Activated B cell treated with CpG ODN at 0.5 μM for 24 hours (primary cell): ENCODE measurements at regions not wholly inside any gene's neighbourhood (a gene's known extent, or its start where the extent isn't known, plus 50 kb on each side); places are given as distances from the start of the nearest gene placed in this dataset.

ENCODE experiments used
- ATAC-seq: fragments of 200-7000 bp; cut with Tn5 transposase; one replicate; pipeline ENCODE4 v1.10.0; 2021; ENCODE audit warnings: low read depth, mild to moderate bottlenecking, moderate library complexity
- CTCF ChIA-PET: fragments of 350-600 bp; sonication (Branson Sonifier 250); formaldehyde crosslinking; loops from one replicate; lab custom pipeline; 2021; ENCODE audit warnings: antibody characterized with exemption; lab: Charles Lee
- POLR2A ChIA-PET: fragments of 350-600 bp; sonication (Branson Sonifier 250); formaldehyde crosslinking; loops from one replicate; lab custom pipeline; 2021; ENCODE audit warnings: antibody characterized with exemption; lab: Charles Lee
- DNase-seq: peaks from one replicate; pipeline ENCODE4 v3.0.0; 2022
- H3K27ac Mint-ChIP-seq: one replicate; pipeline ENCODE4 v1.8.0; 2020; ENCODE audit warnings: mixed read lengths
- H3K27me3 Mint-ChIP-seq: one replicate; pipeline ENCODE4 v1.8.0; 2021; ENCODE audit warnings: mixed read lengths
- H3K36me3 Mint-ChIP-seq: one replicate; pipeline ENCODE4 v1.8.0; 2021; ENCODE audit warnings: low read depth, mixed read lengths
- H3K4me1 Mint-ChIP-seq: one replicate; pipeline ENCODE4 v1.8.0; 2021; ENCODE audit warnings: mixed read lengths
- H3K4me3 Mint-ChIP-seq: one replicate; pipeline ENCODE4 v1.8.0; 2020; ENCODE audit warnings: mild to moderate bottlenecking, mixed read lengths
- H3K9me3 Mint-ChIP-seq: one replicate; pipeline ENCODE4 v1.8.0; 2020; ENCODE audit warnings: mixed read lengths
- CTCF ChIP-seq: fragments of 200-600 bp; IDR thresholded peaks from one replicate; pipeline ENCODE4 v1.8.0; 2022; ENCODE audit warnings: antibody characterized with exemption, mild to moderate bottlenecking
- intact Hi-C: fragments of 100-400 bp; cut with micrococcal nuclease; formaldehyde crosslinking; loops from one replicate; pipeline ENCODE4 v1.15.1; 2024

DNA sequence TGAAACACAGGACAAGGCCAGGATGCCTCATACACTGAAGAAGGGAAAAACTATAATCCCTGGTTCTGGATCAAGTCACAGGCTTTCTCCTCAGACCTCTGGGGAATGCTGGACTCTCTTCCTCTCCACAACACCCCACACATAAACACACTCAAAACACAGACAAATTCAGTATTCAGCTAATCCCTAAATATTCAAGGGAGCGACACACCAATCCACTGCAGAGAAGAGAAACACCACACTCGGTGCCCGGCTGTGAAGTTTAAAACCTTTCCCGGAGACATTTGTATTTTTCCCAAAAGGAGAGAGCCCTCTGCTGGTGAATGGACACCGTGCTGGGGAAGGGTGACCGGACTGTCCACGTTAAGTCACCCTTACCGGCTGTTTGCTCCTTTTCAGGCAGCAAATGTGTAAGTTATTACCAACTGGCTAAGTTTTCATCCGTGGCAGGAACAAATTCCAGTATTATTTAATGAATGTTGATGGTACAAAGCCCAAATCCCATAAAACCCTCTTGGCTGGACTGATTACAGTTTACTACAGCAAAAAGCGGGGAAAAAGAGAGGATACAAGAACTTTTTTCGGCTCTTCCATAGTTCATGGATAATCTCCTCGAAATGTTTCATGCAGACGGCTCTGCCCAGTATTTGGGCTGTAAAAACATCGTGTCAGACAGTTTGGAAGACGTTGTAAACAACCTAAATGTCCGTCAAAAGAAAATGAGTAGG is 130.9 kb upstream of the SLC30A5 start:
- ChIA-PET CTCF (interaction anchor here (1.2 kb wide), 1 partner anchor 587 kb away, joined by 3 read pairs; no protein-coding TSS in a partner anchor), POLR2A (no interaction called here)
- DNase-seq (no peak), ATAC-seq (no peak)
- Mint-ChIP-seq H3K4me1 (peaks cover 4% of the 10 kb centered on the region), H3K9me3 (no peaks in the 10 kb centered on the region), H3K27ac (no peak overlapping the region), H3K27me3 (no peaks in the 10 kb centered on the region), H3K4me3 (no peak overlapping the region), H3K36me3 (no peaks in the 10 kb centered on the region)
- intact Hi-C loops, result loop anchor here (1.0 kb wide), 2 partner anchors 503 to 677 kb away; no protein-coding TSS in a partner anchor
- no peak for TF ChIP-seq CTCF

DNA sequence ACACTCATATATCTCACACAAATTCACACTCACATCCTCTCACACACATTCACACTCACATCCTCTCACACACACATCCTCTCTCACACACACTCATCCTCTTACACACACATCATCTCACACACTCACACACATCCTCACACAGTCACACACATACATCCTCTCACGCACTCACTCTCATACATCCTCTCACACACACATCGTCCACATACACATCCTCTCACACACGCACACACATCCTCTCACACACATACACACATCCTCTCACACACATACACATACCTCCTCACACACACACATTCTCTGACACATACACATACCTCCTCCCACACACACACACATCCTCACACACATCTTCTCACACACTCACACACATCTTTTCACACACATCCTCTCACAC is 129.1 kb upstream of the SLC30A5 start:
- no peak for ATAC-seq
- intact Hi-C loops, result no loop called here
- Mint-ChIP-seq H3K27ac (no peak overlapping the region), H3K4me1 (peaks cover 4% of the 10 kb centered on the region), H3K9me3 (no peaks in the 10 kb centered on the region), H3K4me3 (no peak overlapping the region), H3K36me3 (no peaks in the 10 kb centered on the region), H3K27me3 (peaks cover 4% of the 10 kb centered on the region)
- no peak for TF ChIP-seq CTCF
- CTCF ChIA-PET, result no interaction called here
- no peak for DNase-seq
- POLR2A ChIA-PET, result no interaction called here

DNA sequence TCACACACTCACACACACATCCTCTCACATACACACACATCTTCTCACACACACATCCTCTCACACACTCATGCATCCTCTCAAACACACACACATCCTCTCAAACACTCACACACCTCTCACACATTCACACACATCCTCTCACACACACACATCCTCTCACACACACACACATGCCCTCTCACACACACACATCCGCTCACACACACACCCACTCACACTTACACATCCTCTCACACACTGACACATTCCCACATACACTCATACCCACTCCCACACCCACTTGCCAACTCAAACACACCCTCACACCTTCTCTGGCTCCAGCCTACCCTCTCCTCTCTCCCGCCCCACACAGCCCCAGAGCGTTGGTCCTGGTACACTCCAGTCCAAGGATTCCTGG is 127.9 kb upstream of the SLC30A5 start:
- H3K27ac Mint-ChIP-seq, result no peak overlapping the region
- intact Hi-C loops, result no loop called here
- no peak for TF ChIP-seq CTCF
- ChIA-PET POLR2A (no interaction called here), CTCF (no interaction called here)
- no peaks in the 10 kb centered on the region for H3K36me3 Mint-ChIP-seq
- DNase-seq (no peak), ATAC-seq (no peak)
- no peak overlapping the region for H3K4me3 Mint-ChIP-seq
- H3K27me3 Mint-ChIP-seq, result peaks cover 11% of the 10 kb centered on the region
- no peaks in the 10 kb centered on the region for H3K9me3 Mint-ChIP-seq
- H3K4me1 Mint-ChIP-seq, result no peaks in the 10 kb centered on the region

GRCh38 chr5:68966596-68966995 is 127.2 kb upstream of the SLC30A5 start:
- Mint-ChIP-seq H3K36me3 (no peaks in the 10 kb centered on the region), H3K9me3 (no peaks in the 10 kb centered on the region), H3K27me3 (peaks cover 17% of the 10 kb centered on the region), H3K4me3 (no peak overlapping the region), H3K4me1 (no peaks in the 10 kb centered on the region), H3K27ac (no peak overlapping the region)
- ChIA-PET POLR2A (no interaction called here), CTCF (no interaction called here)
- no peak for TF ChIP-seq CTCF
- intact Hi-C loops, result no loop called here
- DNase-seq (no peak), ATAC-seq (no peak)

- H3K27me3 Mint-ChIP-seq, result peaks cover 28% of the 10 kb centered on the region
- H3K9me3 Mint-ChIP-seq, result no peaks in the 10 kb centered on the region
- ChIA-PET CTCF (no interaction called here), POLR2A (no interaction called here)
- DNase-seq (no peak), ATAC-seq (no peak)
- intact Hi-C loops, result no loop called here
- no peaks in the 10 kb centered on the region for H3K4me1 Mint-ChIP-seq
- H3K4me3 Mint-ChIP-seq, result no peak overlapping the region
- H3K27ac Mint-ChIP-seq, result no peak overlapping the region
- H3K36me3 Mint-ChIP-seq, result no peaks in the 10 kb centered on the region
- TF ChIP-seq CTCF, result no peak
Measured at GRCh38 chr5:68968429-68968828, 125.4 kb upstream of the SLC30A5 start.
